Stomach (tissue), 8 donors: ENCODE measurements at regions not wholly inside any gene's neighbourhood (a gene's known extent, or its start where the extent isn't known, plus 50 kb on each side); places are given as distances from the start of the nearest gene placed in this dataset.

Experiments
- DNase-seq, 2 donors: peaks; one replicate each; pipeline versions ENCODE4 v3.0.0 to v3.0.0-alpha.2; 2013 to 2019
- H3K27ac ChIP-seq, 5 donors: fragments of 200-600 bp in 4 of 5; sonication (generic) in 4 of 5; one replicate each; pipeline ENCODE4 v1.5.1; 2013 to 2019; ENCODE audit warnings: mild to moderate bottlenecking in 1 of 5, moderate library complexity in 1 of 5
- H3K27me3 ChIP-seq, 3 donors: fragments of 200-600 bp; sonication (generic); one replicate each; pipeline ENCODE4 v1.5.1; 2017 to 2019; ENCODE audit warnings: mixed run types in 1 of 3
- H3K36me3 ChIP-seq, 4 donors: fragments of 200-600 bp; sonication (generic); 1 replicate in 3 of 4; 2 replicates in 1 of 4; pipeline ENCODE4 v1.5.1; 2016 to 2019
- H3K4me1 ChIP-seq, 4 donors: fragments of 200-600 bp; sonication (generic); one replicate each; pipeline ENCODE4 v1.5.1; 2016 to 2019
- H3K4me3 ChIP-seq, 4 donors: fragments of 200-600 bp; sonication (generic) in 3 of 4; one replicate each; pipeline ENCODE4 v1.5.1; 2016 to 2019; ENCODE audit warnings: mild to moderate bottlenecking in 1 of 4
- H3K9me3 ChIP-seq, 4 donors: fragments of 200-600 bp; sonication (generic); one replicate each; pipeline ENCODE4 v1.5.1; 2016 to 2019
- CTCF ChIP-seq, 7 experiments: fragments of 450-650 bp in 4 of 7; fragments of 200-600 bp in 3 of 7; sonication (generic) in 3 of 7; IDR thresholded peaks; one replicate each; pipeline ENCODE4 v1.5.1; 2016 to 2019; ENCODE audit warnings: antibody characterized with exemption in 7 of 7, control low read depth in 2 of 7, mild to moderate bottlenecking in 1 of 7
- EP300 ChIP-seq: sonication (generic); formaldehyde crosslinking; IDR thresholded peaks from one replicate; pipeline ENCODE4 v1.6.1; 2017; ENCODE audit warnings: antibody characterized with exemption
- POLR2A ChIP-seq, 4 donors: fragments of 450-650 bp; IDR thresholded peaks; one replicate each; pipeline ENCODE4 v1.6.1; 2016; ENCODE audit warnings: antibody characterized with exemption in 4 of 4, control low read depth in 2 of 4, mild to moderate bottlenecking in 1 of 4, moderate library complexity in 1 of 4
- POLR2AphosphoS5 ChIP-seq, 3 donors: sonication (generic); formaldehyde crosslinking; IDR thresholded peaks; one replicate each; pipeline ENCODE4 v1.6.1; 2016; ENCODE audit warnings: antibody characterized with exemption in 3 of 3
- WGBS, 5 donors: extraction: QIAGEN DNeasy Blood & Tissue Kit in 3 of 5; methylation state at CpG; one replicate each; pipeline versions ENCODE4 v1.1.5 to v1.1.7; 2013 to 2018; 5-methylcytosine and 5-hydroxymethylcytosine counted together
- intact Hi-C: fragments of 100-400 bp; cut with DNase I; formaldehyde crosslinking; loops from one replicate; pipeline ENCODE4 v1.15.1; 2023; ENCODE audit warnings: low total_unique reads
- donor health status: healthy with polysubstance abuse.
- donor health status: Bipolar disorder and iron deficiency.
- donor health status: healthy.

GRCh38 chr12:65632131-65632855 lies 192.0 kb upstream of the HMGA2 start:
- Histone ChIP-seq H3K4me1 (peaks cover 0 to 4% (median 0%) of the 10 kb centered on the region in 4 donors), H3K27ac (peak overlapping the region in 1 of 5 donors; percentile 32), H3K9me3 (no peaks in the 10 kb centered on the region), H3K4me3 (no peak overlapping the region), H3K36me3 (no peaks in the 10 kb centered on the region), H3K27me3 (peaks cover 0 to 8% (median 0%) of the 10 kb centered on the region in 3 donors)
- DNase-seq = peak in 1 of 2 donors; percentile 5
- intact Hi-C loops = no loop called here
- 69 to 87% (median 76%) methylated on average over 5 of the region's 5 CpGs for WGBS, 5 donors
- TF ChIP-seq EP300 (no peak), POLR2A (IDR thresholded peaks at IDR 0.05) (no peak), CTCF (IDR thresholded peaks at IDR 0.05) (no peak), POLR2AphosphoS5 (IDR thresholded peaks at IDR 0.05) (no peak)

GRCh38 chr12:65634061-65634460 lies 190.2 kb upstream of the HMGA2 start:
- Histone ChIP-seq H3K27ac (no peak overlapping the region), H3K27me3 (peaks cover 0 to 8% (median 0%) of the 10 kb centered on the region in 3 donors), H3K4me1 (peaks cover 0 to 4% (median 0%) of the 10 kb centered on the region in 4 donors), H3K4me3 (no peak overlapping the region), H3K36me3 (no peaks in the 10 kb centered on the region), H3K9me3 (no peaks in the 10 kb centered on the region)
- TF ChIP-seq POLR2A (IDR thresholded peaks at IDR 0.05) = no peak
- no peak for TF ChIP-seq POLR2AphosphoS5 (IDR thresholded peaks at IDR 0.05)
- TF ChIP-seq CTCF (IDR thresholded peaks at IDR 0.05) = no peak
- TF ChIP-seq EP300 = no peak
- DNase-seq = no peak
- WGBS, 5 donors = 82 to 97% (median 91%) methylated on average over 3 of the region's 3 CpGs
- intact Hi-C loops = no loop called here

GRCh38 chr12:65634626-65635331 lies 189.5 kb upstream of the HMGA2 start:
- H3K4me3 ChIP-seq = no peak overlapping the region
- no peak for TF ChIP-seq POLR2AphosphoS5 (IDR thresholded peaks at IDR 0.05)
- no peak for TF ChIP-seq POLR2A (IDR thresholded peaks at IDR 0.05)
- TF ChIP-seq CTCF (IDR thresholded peaks at IDR 0.05) = no peak
- TF ChIP-seq EP300 = no peak
- intact Hi-C loops = no loop called here
- 51 to 64% (median 55%) methylated on average over 6 of the region's 6 CpGs for WGBS, 5 donors
- no peak for DNase-seq
- peaks cover 0 to 3% (median 0%) of the 10 kb centered on the region in 3 donors for H3K27me3 ChIP-seq
- peak overlapping the region in 1 of 5 donors; percentile 36 for H3K27ac ChIP-seq
- H3K36me3 ChIP-seq = no peaks in the 10 kb centered on the region
- H3K4me1 ChIP-seq = peaks cover 0 to 4% (median 0%) of the 10 kb centered on the region in 4 donors
- H3K9me3 ChIP-seq = no peaks in the 10 kb centered on the region

- Histone ChIP-seq H3K4me1 (peaks cover 0 to 1% (median 0%) of the 10 kb centered on the region in 4 donors), H3K9me3 (no peaks in the 10 kb centered on the region), H3K27ac (no peak overlapping the region), H3K36me3 (no peaks in the 10 kb centered on the region), H3K27me3 (no peaks in the 10 kb centered on the region), H3K4me3 (no peak overlapping the region)
- 59 to 79% (median 68%) methylated on average over 1 of the region's 1 CpG for WGBS, 5 donors
- no peak for TF ChIP-seq POLR2A (IDR thresholded peaks at IDR 0.05)
- no peak for TF ChIP-seq EP300
- TF ChIP-seq POLR2AphosphoS5 (IDR thresholded peaks at IDR 0.05) = no peak
- no peak for TF ChIP-seq CTCF (IDR thresholded peaks at IDR 0.05)
- DNase-seq = no peak
- intact Hi-C loops = no loop called here
Measured at GRCh38 chr12:65636436-65636835, 187.8 kb upstream of the HMGA2 start.
